ENCODE measurements at regions not wholly inside any gene's neighbourhood (a gene's known extent, or its start where the extent isn't known, plus 50 kb on each side); places are given as distances from the start of the nearest gene placed in this dataset.

DNA sequence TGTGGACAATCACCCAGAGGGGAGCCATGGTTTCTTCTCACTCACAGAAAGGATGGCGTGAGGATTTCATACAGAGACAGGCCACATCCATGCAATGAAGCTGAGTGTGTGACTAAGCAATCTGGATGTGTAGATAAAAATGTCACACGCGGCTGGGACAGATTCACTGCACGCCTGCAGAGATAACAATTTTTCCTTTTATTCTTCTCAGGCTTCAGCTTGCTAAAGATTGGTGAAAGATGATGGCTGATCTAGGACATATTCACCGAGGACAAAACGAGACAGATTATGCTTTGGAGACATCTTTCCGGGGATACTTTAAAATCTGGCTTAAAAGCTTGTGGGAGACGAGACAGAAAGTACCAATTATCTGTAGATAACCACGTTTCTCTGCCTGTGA lies 313.9 kb upstream of the TRPC7 start:
- TF ChIP-seq, protein P1, sequence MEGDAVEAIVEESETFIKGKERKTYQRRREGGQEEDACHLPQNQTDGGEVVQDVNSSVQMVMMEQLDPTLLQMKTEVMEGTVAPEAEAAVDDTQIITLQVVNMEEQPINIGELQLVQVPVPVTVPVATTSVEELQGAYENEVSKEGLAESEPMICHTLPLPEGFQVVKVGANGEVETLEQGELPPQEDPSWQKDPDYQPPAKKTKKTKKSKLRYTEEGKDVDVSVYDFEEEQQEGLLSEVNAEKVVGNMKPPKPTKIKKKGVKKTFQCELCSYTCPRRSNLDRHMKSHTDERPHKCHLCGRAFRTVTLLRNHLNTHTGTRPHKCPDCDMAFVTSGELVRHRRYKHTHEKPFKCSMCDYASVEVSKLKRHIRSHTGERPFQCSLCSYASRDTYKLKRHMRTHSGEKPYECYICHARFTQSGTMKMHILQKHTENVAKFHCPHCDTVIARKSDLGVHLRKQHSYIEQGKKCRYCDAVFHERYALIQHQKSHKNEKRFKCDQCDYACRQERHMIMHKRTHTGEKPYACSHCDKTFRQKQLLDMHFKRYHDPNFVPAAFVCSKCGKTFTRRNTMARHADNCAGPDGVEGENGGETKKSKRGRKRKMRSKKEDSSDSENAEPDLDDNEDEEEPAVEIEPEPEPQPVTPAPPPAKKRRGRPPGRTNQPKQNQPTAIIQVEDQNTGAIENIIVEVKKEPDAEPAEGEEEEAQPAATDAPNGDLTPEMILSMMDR (tag by site-specific recombination; IDR thresholded peaks at IDR 0.05), result no peak
- TF ChIP-seq ZNF777 (tag by site-specific recombination; IDR thresholded peaks at IDR 0.05; ENCODE audit: borderline replicate concordance) (no peak), ZNF621 (tag by site-specific recombination; IDR thresholded peaks at IDR 0.05) (no peak)

All from HEK293 (cell line).